GM21423 (cell line): ENCODE measurements at regions not wholly inside any gene's neighbourhood (a gene's known extent, or its start where the extent isn't known, plus 50 kb on each side); places are given as distances from the start of the nearest gene placed in this dataset.
"Not testable (repeated sequence)": the region's sequence is repeated elsewhere in the genome, so short reads cannot be mapped to it uniquely, and the experiment has no call there.

Source experiments
- ATAC-seq: cut with Tn5 transposase; IDR thresholded peaks from one replicate; pipeline ENCODE4 v1.9.1; 2021; ENCODE audit warnings: mild to moderate bottlenecking, moderate library complexity; ENCODE audit not compliant: unreplicated experiment

DNA sequence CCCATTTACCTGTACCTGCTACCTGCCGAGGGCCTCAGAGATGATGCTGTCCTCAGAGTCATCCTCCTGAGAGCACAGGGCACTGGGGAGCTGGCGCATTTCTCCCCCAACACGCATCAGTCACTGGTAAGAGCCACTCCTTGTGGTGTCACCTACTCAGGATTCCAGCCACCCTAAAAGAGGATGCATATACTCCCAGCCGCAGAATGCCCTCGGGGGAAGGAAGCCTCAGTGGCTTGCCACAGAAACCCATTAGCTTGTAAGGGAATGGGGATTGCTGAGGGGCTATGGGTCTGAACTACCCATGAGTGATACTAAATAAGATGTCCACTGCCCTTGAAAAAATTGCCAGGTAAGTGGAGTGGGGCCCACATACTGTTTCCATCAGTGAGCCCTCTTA is 279.2 kb downstream of the WDR11 start:
- no peak for ATAC-seq

DNA sequence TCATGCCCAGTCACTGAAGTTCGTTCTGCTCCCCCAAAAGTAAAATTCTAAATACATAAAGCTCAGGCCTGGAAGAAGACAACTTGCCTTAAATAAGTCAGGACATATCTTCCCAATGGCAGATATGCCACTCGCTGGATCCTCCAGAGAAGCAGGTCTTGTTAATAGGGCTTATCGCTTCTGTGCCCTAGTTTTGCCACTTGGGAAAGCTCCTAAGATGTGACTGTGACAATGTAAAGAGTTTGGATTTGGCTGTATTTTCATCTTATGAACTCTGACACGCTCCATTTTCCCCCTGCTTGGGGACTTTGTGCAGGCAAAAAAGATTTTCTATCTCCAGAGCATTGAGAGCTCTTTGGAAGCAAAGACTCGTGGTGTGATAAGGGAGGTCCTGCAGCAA is 279.9 kb downstream of the WDR11 start:
- no peak for ATAC-seq

DNA sequence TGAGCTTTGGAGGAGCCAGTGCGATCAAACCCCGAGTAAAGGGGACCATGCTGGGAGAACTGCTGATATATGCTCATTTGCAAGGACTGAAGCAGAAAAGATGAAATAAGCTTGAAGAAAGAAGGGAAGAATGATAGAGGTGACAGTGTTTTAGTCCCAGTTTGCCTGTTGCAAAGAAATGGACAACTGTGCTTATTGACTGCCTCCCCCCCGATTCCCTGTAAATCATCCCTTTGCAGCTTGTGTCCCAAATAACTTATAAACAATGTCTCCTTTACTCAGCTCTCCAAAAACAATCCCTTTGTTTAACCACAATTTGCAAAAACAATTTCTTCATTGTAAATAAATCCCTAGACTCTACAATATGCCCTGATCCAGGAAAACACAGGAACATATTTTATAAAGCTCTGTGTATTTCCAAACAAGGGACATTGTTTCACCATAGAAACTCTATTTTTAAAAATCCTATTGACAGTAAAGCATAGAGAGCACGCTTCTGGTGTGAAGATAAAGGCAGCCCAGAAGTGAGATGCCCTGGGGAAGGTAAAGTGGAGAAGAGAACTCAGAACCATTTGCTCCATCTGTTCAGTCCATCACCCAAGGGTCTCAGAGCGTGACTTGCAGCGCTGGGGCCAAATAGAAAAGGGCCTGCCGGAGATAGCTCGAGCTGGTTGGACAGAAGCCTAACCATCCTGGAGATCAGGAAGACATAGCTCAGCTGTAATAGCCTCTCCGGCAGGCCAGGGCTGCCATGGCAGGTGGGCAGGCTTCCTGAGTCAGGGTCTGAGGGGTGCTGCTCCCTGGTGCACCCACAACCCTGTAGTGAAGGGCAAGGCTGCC is 280.5 kb downstream of the WDR11 start:
- ATAC-seq: no peak

DNA sequence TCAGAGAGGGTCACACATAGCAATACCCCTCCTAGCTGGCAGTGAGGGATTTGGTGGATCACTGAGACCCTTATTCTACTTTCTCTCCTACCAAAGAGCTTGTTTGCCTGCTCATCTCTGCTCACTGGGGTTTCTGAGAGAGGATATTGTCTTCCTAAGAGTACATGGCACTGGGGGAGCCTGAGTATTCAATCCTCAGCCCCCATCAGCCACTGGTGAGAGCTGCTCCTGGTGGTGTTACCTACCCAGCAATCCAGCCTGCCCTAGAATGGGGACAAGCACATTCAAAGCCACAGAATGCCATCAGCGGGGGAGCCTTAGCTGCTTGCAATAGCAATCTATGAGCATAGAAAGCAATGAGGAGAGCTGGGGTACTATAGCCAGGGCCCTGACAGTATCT is 281.1 kb downstream of the WDR11 start:
- no peak for ATAC-seq

DNA sequence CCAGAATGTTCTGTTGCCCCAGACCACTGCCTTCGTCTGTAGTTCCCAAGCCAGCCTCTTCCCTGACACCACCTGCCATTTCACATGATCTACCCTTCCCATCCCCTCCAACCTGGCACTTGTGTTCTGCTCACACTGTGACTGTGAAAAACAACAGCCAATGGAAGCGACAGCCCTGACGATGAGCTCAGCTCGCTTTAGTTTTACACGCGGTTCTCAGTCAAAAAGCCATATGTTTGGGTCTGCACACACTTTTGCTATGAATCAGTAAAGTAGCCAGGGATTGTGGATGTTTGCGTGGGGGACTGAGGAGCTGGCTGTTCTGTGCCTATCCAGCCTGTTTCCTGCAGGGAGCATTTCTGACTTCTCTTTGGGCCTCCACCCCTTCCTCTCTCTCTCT is 282.7 kb downstream of the WDR11 start:
- no peak for ATAC-seq

DNA sequence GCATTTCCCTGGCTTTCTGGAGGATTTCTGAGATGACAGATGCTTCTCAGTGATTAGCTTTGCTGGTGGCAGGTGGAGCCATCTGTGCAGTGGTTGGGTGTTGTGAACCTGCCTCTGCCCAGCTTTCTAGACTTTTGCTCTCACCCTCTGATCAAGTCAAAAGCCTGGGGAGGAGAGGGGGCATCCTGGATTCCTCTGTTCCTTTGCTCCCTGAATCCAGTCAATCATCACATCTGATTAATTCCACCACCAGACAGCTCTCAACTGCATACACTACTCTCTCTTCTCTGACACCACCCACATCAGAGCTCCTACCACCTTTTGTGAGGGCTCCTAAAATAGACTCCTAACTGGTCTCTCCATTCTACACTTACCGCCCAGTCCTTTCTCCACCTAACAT is 283.5 kb downstream of the WDR11 start:
- no peak for ATAC-seq

DNA sequence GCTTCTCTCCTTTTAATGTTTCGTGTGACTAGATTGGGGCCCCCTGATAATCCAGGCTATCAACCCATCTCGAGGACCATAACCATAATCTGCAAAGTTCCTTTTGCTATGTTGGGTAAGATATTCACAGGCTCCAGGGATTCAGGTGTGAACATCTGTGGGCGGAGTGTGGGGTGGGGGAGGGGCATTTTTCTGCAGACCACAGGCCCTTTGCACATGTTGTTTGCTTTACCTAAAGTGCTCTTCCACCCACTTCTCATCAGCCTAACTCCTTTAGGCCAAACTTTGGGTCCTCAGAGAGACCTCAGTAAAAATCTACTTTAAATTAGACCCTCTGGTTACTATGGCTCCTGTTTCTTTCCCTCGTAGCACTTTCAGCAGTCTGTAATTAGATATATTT is 284.4 kb downstream of the WDR11 start:
- no peak for ATAC-seq

DNA sequence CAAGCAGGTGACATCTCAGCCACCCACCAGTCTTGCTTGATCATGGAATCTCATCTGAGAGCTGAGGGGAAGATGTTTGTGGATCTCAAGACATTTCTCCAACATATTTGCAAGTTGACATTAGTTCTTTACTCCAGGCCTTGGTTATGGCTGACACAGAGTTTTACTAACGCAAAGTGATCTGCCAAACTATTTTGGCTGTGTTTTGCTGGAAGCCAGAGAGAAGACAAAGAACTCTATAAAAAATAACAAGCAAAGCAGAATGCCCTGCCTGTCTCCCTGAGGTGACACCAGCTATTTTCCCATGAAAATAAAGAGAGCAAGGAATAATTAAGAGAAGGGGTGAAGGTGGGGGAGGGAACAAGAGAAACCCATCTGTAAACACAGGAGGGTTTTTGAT is 286.4 kb downstream of the WDR11 start:
- ATAC-seq: no peak

DNA sequence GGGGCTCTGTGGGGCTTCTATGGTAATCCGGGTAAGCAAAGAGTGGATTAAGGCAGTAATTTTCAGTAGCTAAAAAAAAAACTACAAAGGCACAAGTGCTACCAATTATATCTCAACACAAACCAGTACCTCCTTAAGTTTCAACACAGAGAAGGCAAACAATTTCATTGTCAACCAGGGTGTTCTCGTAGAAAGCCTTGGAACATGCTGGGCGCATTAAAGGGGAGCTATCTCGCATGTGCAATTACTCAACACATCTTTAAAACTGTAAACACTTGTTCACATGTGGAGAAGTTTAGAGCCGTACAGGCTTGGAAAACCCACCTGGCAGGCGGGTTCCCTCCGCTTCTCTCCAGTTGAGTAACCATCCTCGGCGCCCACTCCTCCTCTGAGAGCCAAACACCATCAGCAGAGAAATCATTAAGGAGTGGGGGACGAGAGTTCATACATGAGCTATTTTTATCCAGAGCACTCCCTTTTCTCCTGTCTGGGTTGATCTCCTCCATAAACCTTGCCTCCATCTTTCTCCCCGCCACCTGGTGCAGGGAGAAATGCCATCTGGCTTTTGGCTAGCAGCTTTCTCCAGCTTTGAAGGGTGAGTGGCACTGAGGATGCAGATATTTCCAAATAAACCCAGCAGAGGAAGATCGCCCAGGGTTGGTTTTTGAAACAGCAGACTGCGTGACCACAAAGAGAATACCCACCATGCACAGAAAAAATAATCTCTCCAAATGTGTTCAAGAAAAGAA is 287.1 kb downstream of the WDR11 start:
- no peak for ATAC-seq

DNA sequence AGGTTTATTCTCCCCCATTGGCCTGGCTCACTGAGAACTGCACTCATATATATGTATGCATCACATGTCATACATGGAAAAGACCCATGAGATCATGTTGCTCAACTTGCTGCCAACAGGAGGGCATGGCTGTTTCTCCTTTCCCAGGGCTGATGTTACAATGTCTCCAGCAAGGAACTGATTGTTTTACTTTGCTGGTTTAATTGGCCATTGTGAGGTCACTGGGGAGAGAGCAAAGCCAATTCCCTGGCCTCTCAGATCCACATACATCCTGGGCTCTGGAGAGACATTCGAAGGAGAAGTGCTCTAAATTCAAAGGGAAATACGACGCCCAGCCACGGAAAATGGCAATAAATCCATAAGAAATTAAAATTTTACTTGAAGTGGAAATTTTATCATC is 287.8 kb downstream of the WDR11 start:
- no peak for ATAC-seq

DNA sequence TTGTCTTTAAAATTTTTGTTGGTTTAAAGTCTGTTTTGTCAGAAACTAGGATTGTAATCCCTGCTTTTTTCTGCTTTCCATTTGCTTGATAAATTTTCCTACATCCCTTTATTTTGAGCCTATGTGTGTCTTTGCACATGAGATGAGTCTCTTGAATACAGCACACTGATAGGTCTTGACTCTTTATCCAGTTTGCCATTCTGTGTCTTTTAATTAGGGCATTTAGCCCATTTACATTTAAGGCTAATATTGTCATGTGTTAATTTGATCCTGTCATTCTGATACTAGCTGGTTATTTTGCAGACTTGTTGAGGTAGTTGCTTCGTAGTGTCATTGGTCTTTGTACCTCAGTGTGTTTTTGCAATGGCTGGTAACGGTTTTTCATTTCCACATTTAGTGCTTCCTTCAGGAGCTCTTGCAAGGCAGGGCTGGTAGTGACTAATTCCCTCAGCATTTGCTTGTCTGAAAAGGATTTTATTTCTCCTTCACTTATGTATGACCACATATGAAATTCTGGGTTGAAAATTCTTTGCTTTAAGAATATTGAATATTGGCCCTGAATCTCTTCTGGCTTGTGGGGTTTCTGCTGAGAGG is 294.7 kb downstream of the WDR11 start:
- not testable (repeated sequence) for ATAC-seq

DNA sequence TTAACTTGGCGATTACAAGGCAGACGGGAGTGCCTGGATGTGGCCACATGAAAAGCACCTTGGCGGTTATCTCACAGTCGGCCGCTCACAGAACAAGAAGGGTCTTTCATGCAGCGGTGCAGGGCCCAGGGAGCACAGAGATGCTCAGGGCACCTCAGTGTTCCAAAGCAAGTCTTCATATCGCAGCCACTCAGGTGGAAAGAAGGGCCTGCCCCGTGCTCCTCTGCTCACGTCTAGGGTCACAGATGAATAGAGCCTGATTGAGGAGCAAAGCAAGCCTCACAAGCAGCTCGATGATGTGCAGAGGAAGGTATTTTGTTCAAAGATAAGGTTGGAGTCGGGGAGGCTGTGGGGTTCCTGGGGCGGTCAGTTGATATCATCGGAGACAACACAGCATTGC is 297.8 kb downstream of the WDR11 start:
- ATAC-seq: no peak

DNA sequence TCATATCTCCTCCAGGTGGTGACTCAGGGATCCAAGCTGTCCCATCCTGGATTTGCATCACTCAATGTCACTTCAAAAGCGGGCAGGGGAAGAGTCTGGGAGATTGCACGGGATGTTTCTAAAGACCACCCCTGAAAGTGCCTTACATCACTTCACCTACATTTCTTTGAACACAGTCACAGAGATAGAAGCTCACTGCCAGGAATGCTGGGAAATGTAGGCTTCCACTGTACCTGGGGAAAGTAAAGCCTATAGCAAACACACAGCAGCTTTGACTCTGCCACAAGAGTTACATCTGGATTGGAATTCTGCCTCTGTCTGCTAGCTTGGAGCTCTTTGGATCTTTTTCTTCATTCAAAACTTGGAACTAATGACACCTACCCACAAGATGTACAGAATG is 300.9 kb downstream of the WDR11 start:
- no peak for ATAC-seq

DNA sequence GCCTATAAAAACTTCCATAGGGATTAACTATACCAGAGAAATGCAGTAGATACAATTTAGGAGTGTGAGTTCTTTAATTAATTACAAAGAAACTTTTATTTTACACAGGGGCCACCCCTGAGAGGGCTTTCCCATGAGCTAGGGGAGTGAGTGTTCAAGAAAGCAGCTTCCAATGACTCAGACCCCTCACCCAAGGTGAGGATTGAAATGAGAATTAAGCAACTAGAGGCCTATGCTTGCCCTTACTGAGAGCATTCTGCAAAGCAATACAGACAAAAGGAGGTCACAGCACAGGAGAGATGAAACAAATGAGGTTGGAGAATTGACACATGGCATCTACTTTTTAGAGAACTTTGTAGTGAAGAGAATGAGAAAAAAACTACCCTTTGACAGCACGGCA is 301.8 kb downstream of the WDR11 start:
- ATAC-seq: no peak

DNA sequence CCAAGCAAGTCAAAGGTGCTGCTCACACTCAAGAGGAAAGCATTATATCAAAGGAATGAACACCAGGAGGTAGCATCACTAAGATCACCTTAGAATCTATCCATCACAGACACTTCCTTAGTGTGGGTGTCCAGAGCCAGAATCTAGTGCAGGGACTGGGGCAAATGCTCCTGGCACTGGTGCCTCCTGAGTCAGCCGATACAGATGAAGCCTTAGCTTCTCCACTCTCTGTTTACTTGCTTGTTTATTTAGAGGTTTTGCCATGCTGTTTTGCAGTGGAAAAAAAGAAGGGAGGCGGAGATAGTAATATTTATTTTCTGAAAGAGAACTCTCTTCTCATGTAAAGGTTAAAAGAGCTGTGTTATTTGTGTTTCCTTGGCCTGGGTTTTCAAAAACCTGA is 303.1 kb downstream of the WDR11 start:
- no peak for ATAC-seq

DNA sequence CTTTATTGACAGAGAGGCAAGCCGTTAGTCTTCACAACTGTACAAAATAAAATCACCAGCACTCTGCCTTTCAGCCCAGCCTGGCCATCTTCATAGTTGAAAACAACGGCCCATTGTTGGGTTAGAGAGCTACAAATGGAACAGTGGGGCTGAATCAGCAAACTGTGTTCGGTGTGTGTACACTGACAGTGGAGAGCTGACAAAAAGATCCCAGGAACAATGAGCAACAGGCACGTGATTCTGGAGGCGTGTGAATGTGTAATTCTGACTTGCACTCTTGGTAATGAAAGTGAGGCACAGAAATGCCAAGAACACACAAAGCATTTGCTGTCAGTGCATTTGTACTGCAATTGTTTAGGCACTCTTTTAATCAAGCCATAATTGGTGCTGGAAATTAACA is 303.7 kb downstream of the WDR11 start:
- ATAC-seq: no peak

DNA sequence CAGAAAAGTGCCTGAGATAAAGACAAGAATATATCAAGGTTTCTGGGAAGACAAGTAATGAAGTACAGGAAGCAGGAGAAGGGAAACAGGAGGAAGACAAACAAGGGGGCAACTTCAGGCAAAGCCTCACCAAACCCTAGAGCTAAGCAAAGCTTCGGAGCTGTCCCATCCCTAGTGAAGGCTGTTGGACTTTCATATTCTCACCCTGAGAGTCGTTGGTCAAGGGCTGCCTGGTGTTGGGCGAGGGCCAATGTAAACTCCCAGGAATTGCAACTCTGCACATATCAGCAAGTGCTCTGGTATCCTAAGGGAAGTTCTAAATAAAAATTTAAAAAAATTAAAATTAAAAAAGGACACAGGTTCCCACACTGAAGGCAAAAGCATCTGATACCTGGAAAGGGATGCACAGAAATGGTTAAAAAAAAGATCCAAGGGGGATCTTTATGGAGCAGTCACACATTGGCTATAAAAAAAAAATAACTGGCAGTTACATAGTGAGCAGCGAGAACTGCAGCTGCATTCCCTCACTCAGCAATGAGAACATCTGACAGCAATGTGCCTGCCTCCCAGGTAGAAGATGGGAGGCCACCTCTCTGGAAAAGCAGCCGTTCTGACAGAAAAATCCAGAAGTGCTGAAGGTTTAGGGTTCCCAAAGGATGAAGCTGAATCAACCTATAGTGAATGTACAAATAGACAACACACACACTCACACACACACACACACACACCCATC is 304.7 kb downstream of the WDR11 start:
- no peak for ATAC-seq

DNA sequence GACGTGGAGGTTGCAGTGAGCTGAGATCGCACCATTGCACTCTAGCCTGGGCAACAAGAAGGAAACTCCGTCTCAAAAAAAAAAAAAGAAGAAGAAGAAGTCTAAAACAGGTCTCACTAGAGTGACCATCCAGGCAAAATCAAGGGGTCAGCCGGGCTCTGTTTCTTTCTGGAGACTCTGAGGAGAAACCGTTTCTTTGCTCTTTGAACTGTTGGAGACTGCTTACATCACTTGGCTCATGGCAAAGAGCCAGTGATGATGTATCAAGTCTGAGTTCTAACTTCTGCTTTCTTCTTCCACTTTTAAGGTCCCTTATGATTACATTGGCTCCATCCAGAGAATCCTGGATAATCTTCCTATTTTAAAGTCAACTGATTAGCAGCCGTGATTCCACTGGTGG is 306.8 kb downstream of the WDR11 start:
- no peak for ATAC-seq

DNA sequence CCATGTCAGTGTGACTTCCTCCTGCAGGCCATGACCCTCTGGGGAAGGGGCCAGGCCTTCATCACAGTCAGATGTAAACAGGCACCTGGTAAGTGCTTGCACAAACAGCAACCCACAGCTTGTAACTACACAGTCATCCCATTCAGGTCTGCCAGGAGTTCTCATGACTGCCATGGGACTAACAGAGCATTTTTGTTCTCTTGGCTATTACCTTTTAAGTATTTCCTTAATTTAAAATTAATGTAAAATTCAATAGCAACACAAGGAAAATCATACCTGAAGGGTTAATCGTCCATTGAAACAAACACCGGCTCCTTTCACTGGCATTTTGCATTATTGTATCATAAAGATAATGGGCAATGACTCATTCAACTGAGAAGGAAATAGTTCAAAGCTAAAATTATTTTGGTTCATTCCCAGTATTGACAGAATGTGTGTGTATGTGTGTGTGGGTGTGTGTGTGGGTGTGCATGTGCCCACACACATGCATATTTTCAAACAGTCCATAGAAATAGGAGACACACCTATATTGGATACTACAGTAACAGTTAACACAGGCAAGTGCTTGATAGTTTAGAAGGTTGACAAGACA is 307.9 kb downstream of the WDR11 start:
- no peak for ATAC-seq

DNA sequence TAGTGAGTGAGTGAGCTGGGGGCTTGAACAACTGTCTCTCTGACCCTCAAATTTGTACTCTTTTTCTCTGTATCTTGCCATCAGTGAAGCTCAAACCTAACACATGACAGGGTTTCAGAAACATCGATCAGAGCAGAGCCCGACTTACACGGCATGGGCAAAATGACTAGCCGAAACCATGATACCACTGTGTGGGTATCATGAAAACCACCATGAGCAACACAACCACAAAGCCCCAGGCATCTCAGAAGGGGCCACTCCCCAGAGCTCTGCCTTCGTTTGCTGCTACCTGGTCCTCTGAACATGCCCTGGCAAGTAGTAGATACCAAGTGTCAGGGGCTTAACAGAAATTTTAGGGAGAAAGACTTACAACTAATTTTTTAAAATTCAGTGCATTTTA is 308.5 kb downstream of the WDR11 start:
- ATAC-seq: no peak

DNA sequence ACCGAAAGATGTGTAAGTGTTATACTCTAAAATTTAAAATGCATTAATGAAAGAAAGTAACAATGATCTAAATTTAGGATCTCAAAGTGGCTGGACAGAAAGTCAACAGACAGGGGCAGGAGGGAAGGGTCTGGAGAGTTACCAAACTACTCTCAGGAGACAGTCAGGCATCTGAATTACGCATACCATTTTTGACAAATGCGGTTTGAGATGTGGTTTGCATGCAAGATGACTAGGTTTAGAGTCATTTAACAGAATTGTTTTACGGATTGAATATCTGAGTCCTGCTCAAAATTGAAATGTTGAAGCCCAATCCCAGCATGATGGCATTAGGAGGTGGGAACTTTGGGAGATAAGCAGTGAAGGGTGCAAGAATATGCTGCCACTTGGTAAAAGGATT is 314.1 kb downstream of the WDR11 start:
- no peak for ATAC-seq
